HEK293 (cell line): ENCODE measurements at regions not wholly inside any gene's neighbourhood (a gene's known extent, or its start where the extent isn't known, plus 50 kb on each side); places are given as distances from the start of the nearest gene placed in this dataset.

ENCODE experiments used
- CTCF ChIA-PET: fragments of 350-600 bp; formaldehyde crosslinking; extraction: SDS; loops from one replicate; lab custom pipeline; 2021; ENCODE audit warnings: antibody characterized with exemption; lab: Yijun Ruan, JAX
- POLR2A ChIA-PET: fragments of 300-600 bp; formaldehyde crosslinking; extraction: SDS; loops from one replicate; lab custom pipeline; 2020; ENCODE audit warnings: antibody characterized with exemption, inconsistent platforms; lab: Yijun Ruan, JAX
- H3K27ac ChIP-seq: fragments of 200-500 bp; sonication (Bioruptor generic); 2 replicates; pipeline ENCODE4 v1.5.1; 2014; ENCODE audit warnings: low read depth, low read length, control low read depth, inconsistent platforms; ENCODE audit errors: extremely low read depth
- H3K36me3 ChIP-seq, 2 experiments: fragments of 200-500 bp in 1 of 2; sonication (Bioruptor generic) in 1 of 2; 1 replicate in 1 of 2; 2 replicates in 1 of 2; pipeline ENCODE4 v1.5.1; 2014 to 2017; ENCODE audit warnings: inconsistent platforms in 2 of 2, low read length in 2 of 2; ENCODE audit not compliant: control insufficient read depth in 2 of 2, insufficient read depth in 1 of 2
- H3K4me1 ChIP-seq: fragments of 200-500 bp; sonication (Bioruptor generic); 2 replicates; pipeline ENCODE4 v1.5.1; 2014; ENCODE audit warnings: mild to moderate bottlenecking, low read length, inconsistent platforms; ENCODE audit not compliant: control insufficient read depth, insufficient read depth
- H3K4me3 ChIP-seq: 2 replicates; pipeline ENCODE4 v1.5.1; 2011; ENCODE audit warnings: low read depth, mild to moderate bottlenecking, control low read depth, low read length, moderate library complexity
- H3K9me3 ChIP-seq: fragments of 200-500 bp; sonication (Bioruptor generic); 2 replicates; pipeline ENCODE4 v1.5.1; 2014; ENCODE audit warnings: low read depth, low read length, inconsistent platforms; ENCODE audit not compliant: control insufficient read depth, insufficient read depth
- BCL11A ChIP-seq: fragments of 450-650 bp; formaldehyde crosslinking; IDR thresholded peaks from 2 replicates; pipeline ENCODE4 v1.5.1; 2016; ENCODE audit warnings: low read depth, missing biosample characterization, missing genetic modification characterization
- EGR2 ChIP-seq: fragments of 450-650 bp; formaldehyde crosslinking; IDR thresholded peaks from 2 replicates; pipeline ENCODE4 v1.5.1; 2016; ENCODE audit warnings: low read depth, missing biosample characterization, missing genetic modification characterization
- PRDM1 ChIP-seq: fragments of 450-650 bp; formaldehyde crosslinking; IDR thresholded peaks from 2 replicates; pipeline ENCODE4; 2016; ENCODE audit warnings: missing biosample characterization, missing genetic modification characterization
- PRDM10 ChIP-seq: fragments of 450-650 bp; formaldehyde crosslinking; IDR thresholded peaks from 2 replicates; pipeline ENCODE4 v1.5.1; 2016; ENCODE audit warnings: missing biosample characterization, missing genetic modification characterization
- TCF7L2 ChIP-seq: IDR thresholded peaks from 2 replicates; pipeline ENCODE4 v1.6.1; 2011; ENCODE audit warnings: low read depth, mild to moderate bottlenecking, inconsistent platforms, low read length, moderate library complexity, borderline replicate concordance
- WT1 ChIP-seq: fragments of 450-650 bp; formaldehyde crosslinking; IDR thresholded peaks from 2 replicates; pipeline ENCODE4 v1.5.1; 2016; ENCODE audit warnings: missing biosample characterization, missing genetic modification characterization
- ZBTB20 ChIP-seq: fragments of 450-650 bp; formaldehyde crosslinking; IDR thresholded peaks from 2 replicates; pipeline ENCODE4 v1.5.1; 2016; ENCODE audit warnings: missing biosample characterization, missing genetic modification characterization
- ZNF19 ChIP-seq: fragments of 450-650 bp; formaldehyde crosslinking; IDR thresholded peaks from 2 replicates; pipeline ENCODE4; 2016; ENCODE audit warnings: missing biosample characterization, missing genetic modification characterization, low read depth
- ZNF37A ChIP-seq: fragments of 450-650 bp; IDR thresholded peaks from 2 replicates; pipeline ENCODE4 v1.5.1; 2018; ENCODE audit warnings: missing biosample characterization, missing genetic modification characterization
- ZNF391 ChIP-seq: fragments of 450-650 bp; formaldehyde crosslinking; IDR thresholded peaks from 2 replicates; pipeline ENCODE4 v1.5.1; 2016; ENCODE audit warnings: low read depth, missing biosample characterization, missing genetic modification characterization, borderline replicate concordance
- ZNF426 ChIP-seq: fragments of 450-650 bp; formaldehyde crosslinking; IDR thresholded peaks from 2 replicates; pipeline ENCODE4 v1.5.1; 2017; ENCODE audit warnings: missing biosample characterization, missing genetic modification characterization, mild to moderate bottlenecking, inconsistent platforms, moderate library complexity
- ZNF433 ChIP-seq: fragments of 450-650 bp; formaldehyde crosslinking; IDR thresholded peaks from 2 replicates; pipeline ENCODE4 v1.5.1; 2016; ENCODE audit warnings: missing biosample characterization, missing genetic modification characterization, low read depth
- ZNF510 ChIP-seq: fragments of 450-650 bp; formaldehyde crosslinking; IDR thresholded peaks from 2 replicates; pipeline ENCODE4 v1.5.1; 2018; ENCODE audit warnings: mild to moderate bottlenecking, missing genetic modification characterization, missing biosample characterization; ENCODE audit not compliant: insufficient replicate concordance
- ZNF626 ChIP-seq: fragments of 450-650 bp; sonication (Bioruptor Pico); formaldehyde crosslinking; IDR thresholded peaks from 2 replicates; pipeline ENCODE4 v1.5.1; 2018; ENCODE audit warnings: missing biosample characterization, missing genetic modification characterization, inconsistent platforms
- ZNF670 ChIP-seq: fragments of 450-650 bp; formaldehyde crosslinking; IDR thresholded peaks from 2 replicates; pipeline ENCODE4 v1.5.1; 2016; ENCODE audit warnings: missing biosample characterization, missing genetic modification characterization, low read depth
- TF ChIP-seq, protein P1 (sequence below): fragments of 450-650 bp; formaldehyde crosslinking; optimal IDR thresholded peaks from 2 replicates; pipeline ENCODE3; 2016; ENCODE audit warnings: missing biosample characterization, mild to moderate bottlenecking, missing genetic modification characterization
- TF ChIP-seq, protein P2 (sequence below): fragments of 450-650 bp; formaldehyde crosslinking; IDR thresholded peaks from 2 replicates; pipeline ENCODE4 v1.5.1; 2016; ENCODE audit warnings: missing biosample characterization, missing genetic modification characterization
- TF ChIP-seq, protein P3 (sequence below): fragments of 450-650 bp; formaldehyde crosslinking; IDR thresholded peaks from 2 replicates; pipeline ENCODE4 v1.5.1; 2016; ENCODE audit warnings: missing biosample characterization, missing genetic modification characterization, borderline replicate concordance

DNA sequence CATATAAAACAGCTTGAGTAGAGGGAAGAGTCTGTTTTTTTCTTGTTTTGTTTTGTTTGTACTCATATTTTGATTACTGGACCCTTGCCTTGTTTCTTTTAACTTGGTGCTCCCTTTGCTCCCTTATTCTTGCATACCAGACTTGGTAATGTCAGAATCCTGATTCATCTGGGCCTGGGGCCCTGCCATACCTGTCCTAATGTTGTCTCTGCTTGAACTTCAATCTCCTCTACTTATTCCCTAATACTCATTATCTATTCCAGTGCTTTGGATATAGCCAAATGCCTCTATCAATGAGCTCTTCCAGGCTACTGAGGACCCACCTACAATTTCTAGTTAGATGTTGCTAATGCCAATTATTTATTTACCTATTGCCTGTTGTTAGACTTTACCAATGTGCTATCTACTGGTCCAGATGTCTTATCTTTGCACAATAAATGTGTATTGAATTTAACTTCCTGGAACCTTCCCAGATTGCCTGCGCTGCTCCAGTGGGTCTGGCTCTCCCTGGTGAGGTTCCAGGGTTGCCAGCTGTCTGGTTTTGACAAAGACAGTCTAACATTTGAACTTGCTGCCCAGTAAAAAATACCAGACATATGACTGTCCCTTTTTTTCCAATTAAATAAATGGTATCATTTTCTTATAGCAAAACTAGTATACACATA, 64.4 kb upstream of the ACSL4 start:
- ChIA-PET CTCF (interaction anchor here (1.4 kb wide), 1 partner anchor 59 kb away, joined by 5 read pairs; no protein-coding TSS in a partner anchor), POLR2A (no interaction called here)
- H3K36me3 ChIP-seq, result no peaks in the 10 kb centered on the region
- H3K4me3 ChIP-seq, result no peak overlapping the region
- TF ChIP-seq TCF7L2, result no peak
- TF ChIP-seq ZBTB20 (tag by site-specific recombination), result no peak
- TF ChIP-seq, protein P1, sequence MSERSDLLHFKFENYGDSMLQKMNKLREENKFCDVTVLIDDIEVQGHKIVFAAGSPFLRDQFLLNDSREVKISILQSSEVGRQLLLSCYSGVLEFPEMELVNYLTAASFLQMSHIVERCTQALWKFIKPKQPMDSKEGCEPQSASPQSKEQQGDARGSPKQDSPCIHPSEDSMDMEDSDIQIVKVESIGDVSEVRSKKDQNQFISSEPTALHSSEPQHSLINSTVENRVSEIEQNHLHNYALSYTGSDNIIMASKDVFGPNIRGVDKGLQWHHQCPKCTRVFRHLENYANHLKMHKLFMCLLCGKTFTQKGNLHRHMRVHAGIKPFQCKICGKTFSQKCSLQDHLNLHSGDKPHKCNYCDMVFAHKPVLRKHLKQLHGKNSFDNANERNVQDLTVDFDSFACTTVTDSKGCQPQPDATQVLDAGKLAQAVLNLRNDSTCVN, result no peak
- no peaks in the 10 kb centered on the region for H3K4me1 ChIP-seq
- H3K27ac ChIP-seq, result no peak overlapping the region
- no peaks in the 10 kb centered on the region for H3K9me3 ChIP-seq

GRCh38 chrX:109812236-109812635, 79.2 kb upstream of the ACSL4 start:
- POLR2A ChIA-PET, result no interaction called here
- CTCF ChIA-PET, result interaction anchor here (0.5 to 0.7 kb wide), 3 partner anchors 13 to 356 kb away, joined by 3 read pairs; no protein-coding TSS in a partner anchor
- TF ChIP-seq ZNF626 (tag by site-specific recombination), result no peak
- no peak for TF ChIP-seq ZNF37A
- no peak for TF ChIP-seq BCL11A (tag by site-specific recombination)
- no peak for TF ChIP-seq PRDM10
- TF ChIP-seq ZNF19, result no peak
- TF ChIP-seq EGR2 (tag by site-specific recombination), result no peak
- TF ChIP-seq ZNF670 (tag by site-specific recombination), result no peak
- no peak for TF ChIP-seq WT1 (tag by site-specific recombination)
- no peak for TF ChIP-seq PRDM1 (tag by site-specific recombination)
- no peak for TF ChIP-seq ZNF391 (tag by site-specific recombination)
- no peak overlapping the region for H3K4me3 ChIP-seq
- H3K27ac ChIP-seq, result no peak overlapping the region
- H3K4me1 ChIP-seq, result no peaks in the 10 kb centered on the region
- no peaks in the 10 kb centered on the region for H3K9me3 ChIP-seq
- no peaks in the 10 kb centered on the region for H3K36me3 ChIP-seq

DNA sequence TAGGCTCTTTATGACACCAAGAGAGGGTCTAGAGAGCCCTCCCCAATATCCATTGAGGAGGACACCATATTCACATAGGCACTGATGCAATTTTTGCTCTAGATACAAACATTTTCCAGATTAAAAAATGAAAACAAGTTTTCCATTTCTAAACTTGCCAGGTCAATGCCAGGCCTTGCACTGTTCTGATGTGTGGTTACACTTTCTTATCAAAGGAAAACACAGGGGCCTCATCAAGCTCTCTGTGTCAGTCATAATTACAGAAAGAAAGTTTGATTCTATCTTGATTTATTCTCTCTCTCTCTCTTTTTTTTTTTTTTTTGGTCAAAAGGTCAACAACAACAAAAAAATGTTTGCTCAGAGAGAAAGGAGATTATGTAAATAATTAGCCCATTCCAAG, 80.2 kb upstream of the ACSL4 start:
- no peak overlapping the region for H3K4me3 ChIP-seq
- H3K36me3 ChIP-seq, result no peaks in the 10 kb centered on the region
- POLR2A ChIA-PET, result no interaction called here
- H3K27ac ChIP-seq, result no peak overlapping the region
- no peaks in the 10 kb centered on the region for H3K9me3 ChIP-seq
- CTCF ChIA-PET, result interaction anchor here (0.6 to 0.8 kb wide), 2 partner anchors 12 to 44 kb away, joined by 3 read pairs; no protein-coding TSS in a partner anchor
- H3K4me1 ChIP-seq, result no peaks in the 10 kb centered on the region
- TF ChIP-seq ZNF433 (tag by site-specific recombination) (no peak), ZNF426 (tag by site-specific recombination) (no peak), ZNF510 (tag by site-specific recombination) (no peak), TCF7L2 (no peak)
- TF ChIP-seq, protein P2, sequence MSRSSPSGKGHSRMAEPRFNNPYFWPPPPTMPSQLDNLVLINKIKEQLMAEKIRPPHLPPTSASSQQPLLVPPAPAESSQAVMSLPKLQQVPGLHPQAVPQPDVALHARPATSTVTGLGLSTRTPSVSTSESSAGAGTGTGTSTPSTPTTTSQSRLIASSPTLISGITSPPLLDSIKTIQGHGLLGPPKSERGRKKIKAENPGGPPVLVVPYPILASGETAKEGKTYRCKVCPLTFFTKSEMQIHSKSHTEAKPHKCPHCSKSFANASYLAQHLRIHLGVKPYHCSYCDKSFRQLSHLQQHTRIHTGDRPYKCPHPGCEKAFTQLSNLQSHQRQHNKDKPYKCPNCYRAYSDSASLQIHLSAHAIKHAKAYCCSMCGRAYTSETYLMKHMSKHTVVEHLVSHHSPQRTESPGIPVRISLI (tag by site-specific recombination), result no peak
- TF ChIP-seq, protein P3, sequence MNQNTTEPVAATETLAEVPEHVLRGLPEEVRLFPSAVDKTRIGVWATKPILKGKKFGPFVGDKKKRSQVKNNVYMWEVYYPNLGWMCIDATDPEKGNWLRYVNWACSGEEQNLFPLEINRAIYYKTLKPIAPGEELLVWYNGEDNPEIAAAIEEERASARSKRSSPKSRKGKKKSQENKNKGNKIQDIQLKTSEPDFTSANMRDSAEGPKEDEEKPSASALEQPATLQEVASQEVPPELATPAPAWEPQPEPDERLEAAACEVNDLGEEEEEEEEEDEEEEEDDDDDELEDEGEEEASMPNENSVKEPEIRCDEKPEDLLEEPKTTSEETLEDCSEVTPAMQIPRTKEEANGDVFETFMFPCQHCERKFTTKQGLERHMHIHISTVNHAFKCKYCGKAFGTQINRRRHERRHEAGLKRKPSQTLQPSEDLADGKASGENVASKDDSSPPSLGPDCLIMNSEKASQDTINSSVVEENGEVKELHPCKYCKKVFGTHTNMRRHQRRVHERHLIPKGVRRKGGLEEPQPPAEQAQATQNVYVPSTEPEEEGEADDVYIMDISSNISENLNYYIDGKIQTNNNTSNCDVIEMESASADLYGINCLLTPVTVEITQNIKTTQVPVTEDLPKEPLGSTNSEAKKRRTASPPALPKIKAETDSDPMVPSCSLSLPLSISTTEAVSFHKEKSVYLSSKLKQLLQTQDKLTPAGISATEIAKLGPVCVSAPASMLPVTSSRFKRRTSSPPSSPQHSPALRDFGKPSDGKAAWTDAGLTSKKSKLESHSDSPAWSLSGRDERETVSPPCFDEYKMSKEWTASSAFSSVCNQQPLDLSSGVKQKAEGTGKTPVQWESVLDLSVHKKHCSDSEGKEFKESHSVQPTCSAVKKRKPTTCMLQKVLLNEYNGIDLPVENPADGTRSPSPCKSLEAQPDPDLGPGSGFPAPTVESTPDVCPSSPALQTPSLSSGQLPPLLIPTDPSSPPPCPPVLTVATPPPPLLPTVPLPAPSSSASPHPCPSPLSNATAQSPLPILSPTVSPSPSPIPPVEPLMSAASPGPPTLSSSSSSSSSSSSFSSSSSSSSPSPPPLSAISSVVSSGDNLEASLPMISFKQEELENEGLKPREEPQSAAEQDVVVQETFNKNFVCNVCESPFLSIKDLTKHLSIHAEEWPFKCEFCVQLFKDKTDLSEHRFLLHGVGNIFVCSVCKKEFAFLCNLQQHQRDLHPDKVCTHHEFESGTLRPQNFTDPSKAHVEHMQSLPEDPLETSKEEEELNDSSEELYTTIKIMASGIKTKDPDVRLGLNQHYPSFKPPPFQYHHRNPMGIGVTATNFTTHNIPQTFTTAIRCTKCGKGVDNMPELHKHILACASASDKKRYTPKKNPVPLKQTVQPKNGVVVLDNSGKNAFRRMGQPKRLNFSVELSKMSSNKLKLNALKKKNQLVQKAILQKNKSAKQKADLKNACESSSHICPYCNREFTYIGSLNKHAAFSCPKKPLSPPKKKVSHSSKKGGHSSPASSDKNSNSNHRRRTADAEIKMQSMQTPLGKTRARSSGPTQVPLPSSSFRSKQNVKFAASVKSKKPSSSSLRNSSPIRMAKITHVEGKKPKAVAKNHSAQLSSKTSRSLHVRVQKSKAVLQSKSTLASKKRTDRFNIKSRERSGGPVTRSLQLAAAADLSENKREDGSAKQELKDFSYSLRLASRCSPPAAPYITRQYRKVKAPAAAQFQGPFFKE (tag by site-specific recombination), result no peak
